ENCODE measurements at regions not wholly inside any gene's neighbourhood (a gene's known extent, or its start where the extent isn't known, plus 50 kb on each side); places are given as distances from the start of the nearest gene placed in this dataset.

GRCh38 chr9:86828631-86829030 lies 118.7 kb downstream of the GAS1 start:
- TF ChIP-seq CTCF (IDR thresholded peaks at IDR 0.05; ENCODE audit: poor library complexity, severe bottlenecking): no peak
- ATAC-seq (ENCODE audit: low read depth): no peak
- no peaks in the 10 kb centered on the region for H3K4me1 ChIP-seq (ENCODE audit: insufficient read depth, poor library complexity, severe bottlenecking)
- no peaks in the 10 kb centered on the region for H3K27me3 ChIP-seq (ENCODE audit: insufficient read depth, poor library complexity, severe bottlenecking)
- no peak for DNase-seq (ENCODE audit: low spot score)
- H3K4me3 ChIP-seq (ENCODE audit: severe bottlenecking): no peak overlapping the region
- no peaks in the 10 kb centered on the region for H3K36me3 ChIP-seq (ENCODE audit: low read depth)
- H3K27ac ChIP-seq (ENCODE audit: poor library complexity, severe bottlenecking): no peak overlapping the region
- H3K9me3 ChIP-seq (ENCODE audit: severe bottlenecking): no peaks in the 10 kb centered on the region

- H3K9me3 ChIP-seq (ENCODE audit: severe bottlenecking): no peaks in the 10 kb centered on the region
- no peak overlapping the region for H3K27ac ChIP-seq (ENCODE audit: poor library complexity, severe bottlenecking)
- no peak overlapping the region for H3K4me3 ChIP-seq (ENCODE audit: severe bottlenecking)
- no peaks in the 10 kb centered on the region for H3K36me3 ChIP-seq (ENCODE audit: low read depth)
- TF ChIP-seq CTCF (IDR thresholded peaks at IDR 0.05; ENCODE audit: poor library complexity, severe bottlenecking): no peak
- ATAC-seq (ENCODE audit: low read depth) (no peak), DNase-seq (ENCODE audit: low spot score) (no peak)
- H3K27me3 ChIP-seq (ENCODE audit: insufficient read depth, poor library complexity, severe bottlenecking): no peaks in the 10 kb centered on the region
- H3K4me1 ChIP-seq (ENCODE audit: insufficient read depth, poor library complexity, severe bottlenecking): no peaks in the 10 kb centered on the region
Measured at GRCh38 chr9:86827893-86828292, 119.4 kb downstream of the GAS1 start.

- DNase-seq (ENCODE audit: low spot score) (no peak), ATAC-seq (ENCODE audit: low read depth) (no peak)
- no peak overlapping the region for H3K27ac ChIP-seq (ENCODE audit: poor library complexity, severe bottlenecking)
- no peaks in the 10 kb centered on the region for H3K4me1 ChIP-seq (ENCODE audit: insufficient read depth, poor library complexity, severe bottlenecking)
- H3K9me3 ChIP-seq (ENCODE audit: severe bottlenecking): no peaks in the 10 kb centered on the region
- no peak for TF ChIP-seq CTCF (IDR thresholded peaks at IDR 0.05; ENCODE audit: poor library complexity, severe bottlenecking)
- no peaks in the 10 kb centered on the region for H3K27me3 ChIP-seq (ENCODE audit: insufficient read depth, poor library complexity, severe bottlenecking)
- no peak overlapping the region for H3K4me3 ChIP-seq (ENCODE audit: severe bottlenecking)
- H3K36me3 ChIP-seq (ENCODE audit: low read depth): no peaks in the 10 kb centered on the region
Measured at GRCh38 chr9:86825299-86825698, 122.0 kb downstream of the GAS1 start.

GRCh38 chr9:86822006-86822801 lies 125.1 kb downstream of the GAS1 start:
- no peak for ATAC-seq (ENCODE audit: low read depth)
- Histone ChIP-seq H3K4me1 (ENCODE audit: insufficient read depth, poor library complexity, severe bottlenecking) (no peaks in the 10 kb centered on the region), H3K36me3 (ENCODE audit: low read depth) (no peaks in the 10 kb centered on the region), H3K27ac (ENCODE audit: poor library complexity, severe bottlenecking) (no peak overlapping the region), H3K9me3 (ENCODE audit: severe bottlenecking) (no peaks in the 10 kb centered on the region), H3K4me3 (ENCODE audit: severe bottlenecking) (no peak overlapping the region), H3K27me3 (ENCODE audit: insufficient read depth, poor library complexity, severe bottlenecking) (no peaks in the 10 kb centered on the region)
- no peak for TF ChIP-seq CTCF (IDR thresholded peaks at IDR 0.05; ENCODE audit: poor library complexity, severe bottlenecking)
- no peak for DNase-seq (ENCODE audit: low spot score)
